ENCODE measurements at regions not wholly inside any gene's neighbourhood (a gene's known extent, or its start where the extent isn't known, plus 50 kb on each side); places are given as distances from the start of the nearest gene placed in this dataset.

- Histone ChIP-seq H4K20me1 (ENCODE audit: control insufficient read depth, insufficient read depth) (no peaks in the 10 kb centered on the region), H3K4me3 (no peak overlapping the region), H3K9ac (ENCODE audit: control insufficient read depth, insufficient read depth, low read length) (no peak overlapping the region), H3K36me3 (ENCODE audit: control insufficient read depth in 2 of 2, insufficient read depth in 2 of 2, low read length in 1 of 2) (no peaks in the 10 kb centered on the region), H2AFZ (ENCODE audit: control insufficient read depth, low read depth, low read length) (no peak overlapping the region), H3K27ac (ENCODE audit: control insufficient read depth, insufficient read depth) (no peak overlapping the region), H3K4me2 (ENCODE audit: control insufficient read depth, insufficient read depth) (no peak overlapping the region), H3K79me2 (ENCODE audit: control insufficient read depth, insufficient read depth, low read length) (no peaks in the 10 kb centered on the region), H3K9me3 (replicated peaks; ENCODE audit: control insufficient read depth, insufficient read depth, low read length) (no peaks in the 10 kb centered on the region), H3K27me3 (replicated peaks in 1 of 2; ENCODE audit: control insufficient read depth in 2 of 2, insufficient read depth in 2 of 2, low read length in 1 of 2) (no peaks in the 10 kb centered on the region), H3K4me1 (ENCODE audit: control insufficient read depth, insufficient read depth, low read length) (peaks cover 6% of the 10 kb centered on the region)
- 62% methylated on average over 8 of the region's 8 CpGs for WGBS (ENCODE audit: insufficient coverage, insufficient replicate concordance, low lambda C conversion rate, missing lambda C conversion rate)
- BruUV-seq (replicated peaks) = no TSS peak
- intact Hi-C loops (cut with micrococcal nuclease; ENCODE audit: unreplicated experiment) = no loop called here
- DNase-seq (ENCODE audit: low read depth, low spot score) (no peak), ATAC-seq (no peak), FAIRE-seq (no peak)
- ChIA-PET RAD21 (ENCODE audit: unreplicated experiment) (interaction anchor here (0.7 kb wide), 1 partner anchor 92 kb away, joined by 3 read pairs; no protein-coding TSS in a partner anchor), SMC1A (ENCODE audit: uncharacterized antibody, unreplicated experiment) (no interaction called here), POLR2A (no interaction called here), CTCF (no interaction called here)
- in situ Hi-C loops (cut with MboI) = no loop called here
- TF ChIP-seq NBN (IDR thresholded peaks at IDR 0.05) (no peak), USF1 (IDR thresholded peaks at IDR 0.05; ENCODE audit: borderline replicate concordance, extremely low read length, insufficient read depth, low read depth, low read length) (no peak), TCF12 (IDR thresholded peaks at IDR 0.05; ENCODE audit: low read depth, low read length) (no peak), E2F4 (IDR thresholded peaks at IDR 0.05; ENCODE audit: low read depth, low read length) (no peak), CTCF (IDR thresholded peaks at IDR 0.05 in 2 of 3, conservative IDR thresholded peaks at IDR 0.05 in 1 of 3; ENCODE audit: control insufficient read depth in 2 of 3, extremely low read depth in 1 of 3, insufficient read depth in 1 of 3, low read depth in 3 of 3, low read length in 3 of 3) (no peak), ZNF622 (IDR thresholded peaks at IDR 0.05) (no peak), POLR2A (IDR thresholded peaks at IDR 0.05; ENCODE audit: low read depth, low read length) (no peak), KAT2A (conservative IDR thresholded peaks at IDR 0.05; ENCODE audit: control insufficient read depth, low read depth, low read length) (no peak), KDM1A (IDR thresholded peaks at IDR 0.05; ENCODE audit: borderline replicate concordance) (no peak), ZNF24 (IDR thresholded peaks at IDR 0.05) (no peak), CUX1 (IDR thresholded peaks at IDR 0.05; ENCODE audit: insufficient replicate concordance, low read depth, low read length) (no peak), STAT1 (conservative IDR thresholded peaks at IDR 0.05) (no peak), EZH2 (IDR thresholded peaks at IDR 0.05; ENCODE audit: borderline replicate concordance, control insufficient read depth, low read depth, low read length) (no peak), YBX1 (IDR thresholded peaks at IDR 0.05) (no peak), ATF3 (IDR thresholded peaks at IDR 0.05; ENCODE audit: borderline replicate concordance, extremely low read depth, low read depth, low read length) (no peak)
These were observed 241.8 kb downstream of the TTLL7 start for GRCh38 chr1:83756984-83757717.
